ENCODE measurements at regions not wholly inside any gene's neighbourhood (a gene's known extent, or its start where the extent isn't known, plus 50 kb on each side); places are given as distances from the start of the nearest gene placed in this dataset.

GRCh38 chr10:121154310-121154709, 303.1 kb downstream of the WDR11 start:
- Mint-ChIP-seq H3K36me3 (no peaks in the 10 kb centered on the region), H3K4me3 (no peak overlapping the region), H3K27ac (no peak overlapping the region), H3K27me3 (peaks cover 3 to 6% of the 10 kb centered on the region in 2 donors), H3K4me1 (no peaks in the 10 kb centered on the region), H3K9me3 (peaks cover 7 to 10% (median 8%) of the 10 kb centered on the region in 3 donors)
- Histone ChIP-seq H3K27ac (ENCODE audit: low read length) (no peak overlapping the region), H3K9me3 (no peaks in the 10 kb centered on the region), H3K36me3 (ENCODE audit: control insufficient read depth in 2 of 2, extremely low read depth in 1 of 2, insufficient read depth in 1 of 2, low read length in 1 of 2) (no peaks in the 10 kb centered on the region), H3K27me3 (replicated peaks in 1 of 2; ENCODE audit: control insufficient read depth in 2 of 2, extremely low read depth in 1 of 2, insufficient read depth in 2 of 2, low read length in 1 of 2) (no peaks in the 10 kb centered on the region), H3K4me3 (ENCODE audit: control insufficient read depth in 1 of 2, extremely low read depth in 1 of 2, low read length in 1 of 2) (no peak overlapping the region), H3K4me1 (ENCODE audit: control insufficient read depth in 1 of 2, extremely low read depth in 1 of 2, insufficient read depth in 2 of 2, low read length in 2 of 2) (no peaks in the 10 kb centered on the region)
- ChIA-PET POLR2A (interaction anchor here in 1 of 2 donors (0.7 kb wide), 1 partner anchor 1605 kb away, joined by 3 read pairs; no protein-coding TSS in a partner anchor), CTCF (no interaction called here)
- no peak for DNase-seq
- ATAC-seq (replicated peaks in 1 of 4): no peak
- WGBS (ENCODE audit: insufficient coverage): no CpG with 5 or more reads among the region's 2 CpGs

- Histone ChIP-seq H3K4me1 (ENCODE audit: control insufficient read depth in 1 of 2, extremely low read depth in 1 of 2, insufficient read depth in 2 of 2, low read length in 2 of 2) (no peaks in the 10 kb centered on the region), H3K9me3 (no peaks in the 10 kb centered on the region), H3K27me3 (replicated peaks in 1 of 2; ENCODE audit: control insufficient read depth in 2 of 2, extremely low read depth in 1 of 2, insufficient read depth in 2 of 2, low read length in 1 of 2) (no peaks in the 10 kb centered on the region), H3K27ac (ENCODE audit: low read length) (no peak overlapping the region), H3K36me3 (ENCODE audit: control insufficient read depth in 2 of 2, extremely low read depth in 1 of 2, insufficient read depth in 1 of 2, low read length in 1 of 2) (no peaks in the 10 kb centered on the region), H3K4me3 (ENCODE audit: control insufficient read depth in 1 of 2, extremely low read depth in 1 of 2, low read length in 1 of 2) (no peak overlapping the region)
- POLR2A ChIA-PET: no interaction called here
- no peaks in the 10 kb centered on the region for H3K36me3 Mint-ChIP-seq
- 66% methylated on average over 4 of the region's 5 CpGs for WGBS (ENCODE audit: insufficient coverage)
- no peak overlapping the region for H3K27ac Mint-ChIP-seq
- CTCF ChIA-PET: no interaction called here
- ATAC-seq (replicated peaks in 1 of 4): no peak
- H3K27me3 Mint-ChIP-seq: peaks cover 3 to 6% of the 10 kb centered on the region in 2 donors
- H3K9me3 Mint-ChIP-seq: peaks cover 7 to 10% (median 8%) of the 10 kb centered on the region in 3 donors
- H3K4me1 Mint-ChIP-seq: no peaks in the 10 kb centered on the region
- no peak overlapping the region for H3K4me3 Mint-ChIP-seq
- DNase-seq: no peak
Observed at GRCh38 chr10:121154846-121155245, 303.7 kb downstream of the WDR11 start.

- ChIA-PET POLR2A (no interaction called here), CTCF (no interaction called here)
Observed at GRCh38 chr10:121155742-121156474, 304.7 kb downstream of the WDR11 start.

GRCh38 chr10:121157998-121158397, 306.8 kb downstream of the WDR11 start:
- H3K9me3 ChIP-seq: no peaks in the 10 kb centered on the region
- WGBS (ENCODE audit: insufficient coverage): no CpG with 5 or more reads among the region's 6 CpGs
- no peak overlapping the region for H3K4me3 ChIP-seq (ENCODE audit: control insufficient read depth in 1 of 2, extremely low read depth in 1 of 2, low read length in 1 of 2)
- no peaks in the 10 kb centered on the region for H3K36me3 ChIP-seq (ENCODE audit: control insufficient read depth in 2 of 2, extremely low read depth in 1 of 2, insufficient read depth in 1 of 2, low read length in 1 of 2)
- DNase-seq (no peak), ATAC-seq (replicated peaks in 1 of 4) (no peak)
- no peaks in the 10 kb centered on the region for H3K4me1 ChIP-seq (ENCODE audit: control insufficient read depth in 1 of 2, extremely low read depth in 1 of 2, insufficient read depth in 2 of 2, low read length in 2 of 2)
- H3K27me3 ChIP-seq (replicated peaks in 1 of 2; ENCODE audit: control insufficient read depth in 2 of 2, extremely low read depth in 1 of 2, insufficient read depth in 2 of 2, low read length in 1 of 2): no peaks in the 10 kb centered on the region
- Mint-ChIP-seq H3K4me1 (no peaks in the 10 kb centered on the region), H3K36me3 (no peaks in the 10 kb centered on the region), H3K27me3 (peaks cover 3 to 5% of the 10 kb centered on the region in 2 donors), H3K27ac (no peak overlapping the region), H3K9me3 (peaks cover 2 to 7% (median 4%) of the 10 kb centered on the region in 3 donors), H3K4me3 (no peak overlapping the region)
- ChIA-PET POLR2A (no interaction called here), CTCF (no interaction called here)
- no peak overlapping the region for H3K27ac ChIP-seq (ENCODE audit: low read length)

More at GRCh38 chr10:121155742-121156474, 304.7 kb downstream of the WDR11 start:
- H3K9me3 ChIP-seq: no peaks in the 10 kb centered on the region
- H3K36me3 ChIP-seq (ENCODE audit: control insufficient read depth in 2 of 2, extremely low read depth in 1 of 2, insufficient read depth in 1 of 2, low read length in 1 of 2): no peaks in the 10 kb centered on the region
- no peaks in the 10 kb centered on the region for H3K36me3 Mint-ChIP-seq
- ATAC-seq (replicated peaks in 1 of 4) (no peak), DNase-seq (no peak)
- peaks cover 3 to 6% of the 10 kb centered on the region in 2 donors for H3K27me3 Mint-ChIP-seq
- H3K4me1 ChIP-seq (ENCODE audit: control insufficient read depth in 1 of 2, extremely low read depth in 1 of 2, insufficient read depth in 2 of 2, low read length in 2 of 2): no peaks in the 10 kb centered on the region
- H3K9me3 Mint-ChIP-seq: peaks cover 7 to 10% (median 8%) of the 10 kb centered on the region in 3 donors
- H3K4me1 Mint-ChIP-seq: no peaks in the 10 kb centered on the region
- no peak overlapping the region for H3K27ac Mint-ChIP-seq
- no peak overlapping the region for H3K4me3 Mint-ChIP-seq
- H3K27me3 ChIP-seq (replicated peaks in 1 of 2; ENCODE audit: control insufficient read depth in 2 of 2, extremely low read depth in 1 of 2, insufficient read depth in 2 of 2, low read length in 1 of 2): no peaks in the 10 kb centered on the region
- no peak overlapping the region for H3K27ac ChIP-seq (ENCODE audit: low read length)
- WGBS (ENCODE audit: insufficient coverage): no CpG with 5 or more reads among the region's 5 CpGs
- H3K4me3 ChIP-seq (ENCODE audit: control insufficient read depth in 1 of 2, extremely low read depth in 1 of 2, low read length in 1 of 2): no peak overlapping the region

GRCh38 chr10:121158988-121159579, 307.9 kb downstream of the WDR11 start:
- no peaks in the 10 kb centered on the region for H3K4me1 ChIP-seq (ENCODE audit: control insufficient read depth in 1 of 2, extremely low read depth in 1 of 2, insufficient read depth in 2 of 2, low read length in 2 of 2)
- H3K27me3 Mint-ChIP-seq: no peaks in the 10 kb centered on the region
- ChIA-PET POLR2A (interaction anchor here in 1 of 2 donors (0.6 kb wide), 1 partner anchor 11 kb away, joined by 3 read pairs; no protein-coding TSS in a partner anchor), CTCF (no interaction called here)
- H3K4me1 Mint-ChIP-seq: no peaks in the 10 kb centered on the region
- no CpG with 5 or more reads among the region's 2 CpGs for WGBS (ENCODE audit: insufficient coverage)
- no peaks in the 10 kb centered on the region for H3K36me3 Mint-ChIP-seq
- no peaks in the 10 kb centered on the region for H3K27me3 ChIP-seq (replicated peaks in 1 of 2; ENCODE audit: control insufficient read depth in 2 of 2, extremely low read depth in 1 of 2, insufficient read depth in 2 of 2, low read length in 1 of 2)
- H3K4me3 ChIP-seq (ENCODE audit: control insufficient read depth in 1 of 2, extremely low read depth in 1 of 2, low read length in 1 of 2): no peak overlapping the region
- H3K27ac Mint-ChIP-seq: no peak overlapping the region
- ATAC-seq (replicated peaks in 1 of 4): no peak
- H3K9me3 Mint-ChIP-seq: peaks cover under 1 to 10% (median 4%) of the 10 kb centered on the region in 3 donors
- no peak for DNase-seq
- no peaks in the 10 kb centered on the region for H3K36me3 ChIP-seq (ENCODE audit: control insufficient read depth in 2 of 2, extremely low read depth in 1 of 2, insufficient read depth in 1 of 2, low read length in 1 of 2)
- no peaks in the 10 kb centered on the region for H3K9me3 ChIP-seq
- H3K4me3 Mint-ChIP-seq: no peak overlapping the region
- no peak overlapping the region for H3K27ac ChIP-seq (ENCODE audit: low read length)

GRCh38 chr10:121159670-121160069, 308.5 kb downstream of the WDR11 start:
- Mint-ChIP-seq H3K36me3 (no peaks in the 10 kb centered on the region), H3K4me1 (no peaks in the 10 kb centered on the region), H3K4me3 (no peak overlapping the region), H3K27me3 (no peaks in the 10 kb centered on the region), H3K9me3 (peaks cover 0 to 10% (median 4%) of the 10 kb centered on the region in 3 donors), H3K27ac (no peak overlapping the region)
- Histone ChIP-seq H3K4me3 (ENCODE audit: control insufficient read depth in 1 of 2, extremely low read depth in 1 of 2, low read length in 1 of 2) (no peak overlapping the region), H3K27me3 (replicated peaks in 1 of 2; ENCODE audit: control insufficient read depth in 2 of 2, extremely low read depth in 1 of 2, insufficient read depth in 2 of 2, low read length in 1 of 2) (no peaks in the 10 kb centered on the region), H3K4me1 (ENCODE audit: control insufficient read depth in 1 of 2, extremely low read depth in 1 of 2, insufficient read depth in 2 of 2, low read length in 2 of 2) (no peaks in the 10 kb centered on the region), H3K36me3 (ENCODE audit: control insufficient read depth in 2 of 2, extremely low read depth in 1 of 2, insufficient read depth in 1 of 2, low read length in 1 of 2) (no peaks in the 10 kb centered on the region), H3K27ac (ENCODE audit: low read length) (no peak overlapping the region), H3K9me3 (no peaks in the 10 kb centered on the region)
- POLR2A ChIA-PET: interaction anchor here in 1 of 2 donors (0.6 kb wide), 1 partner anchor 12 kb away, joined by 3 read pairs; no protein-coding TSS in a partner anchor
- no CpG with 5 or more reads among the region's 5 CpGs for WGBS (ENCODE audit: insufficient coverage)
- CTCF ChIA-PET: no interaction called here
- ATAC-seq (replicated peaks in 1 of 4) (no peak), DNase-seq (no peak)
